Aorta (tissue), 5 donors: ENCODE measurements at regions not wholly inside any gene's neighbourhood (a gene's known extent, or its start where the extent isn't known, plus 50 kb on each side); places are given as distances from the start of the nearest gene placed in this dataset.
A peak's percentile ranks its signal among the peaks of the same experiment; 100 is the strongest.

Source experiments
- ATAC-seq: fragments of 200-7000 bp; cut with Tn5 transposase; one replicate; pipeline ENCODE4 v1.9.1; 2022; ENCODE audit warnings: moderate library complexity; ENCODE audit not compliant: low FRiP score
- DNase-seq, 2 donors: peaks; one replicate each; pipeline ENCODE4 v3.0.0-alpha.2; 2020
- H3K27ac ChIP-seq, 2 donors: one replicate each; pipeline ENCODE4 v1.5.1; 2013; ENCODE audit warnings: low read length in 2 of 2, mild to moderate bottlenecking in 2 of 2, moderate library complexity in 2 of 2, control low read depth in 1 of 2, inconsistent platforms in 1 of 2, low read depth in 1 of 2
- H3K27me3 ChIP-seq, 2 donors: one replicate each; pipeline ENCODE4 v1.6.1; 2013; ENCODE audit warnings: control low read depth in 1 of 2, low read length in 1 of 2, mild to moderate bottlenecking in 1 of 2, moderate library complexity in 1 of 2; ENCODE audit not compliant: insufficient read depth in 2 of 2, control insufficient read depth in 1 of 2
- H3K36me3 ChIP-seq, 2 donors: one replicate each; pipeline ENCODE4 v1.6.1; 2013; ENCODE audit warnings: control low read depth in 1 of 2, low read length in 1 of 2, mild to moderate bottlenecking in 1 of 2; ENCODE audit not compliant: insufficient read depth in 2 of 2, control insufficient read depth in 1 of 2
- H3K4me1 ChIP-seq, 2 donors: one replicate each; pipeline ENCODE4 v1.6.1; 2013; ENCODE audit warnings: low read length in 2 of 2, control low read depth in 1 of 2, mild to moderate bottlenecking in 1 of 2, moderate library complexity in 1 of 2; ENCODE audit not compliant: insufficient read depth in 2 of 2, control insufficient read depth in 1 of 2
- H3K4me3 ChIP-seq, 2 donors: one replicate each; pipeline ENCODE4 v1.5.1; 2013; ENCODE audit warnings: low read length in 2 of 2, control low read depth in 1 of 2, mild to moderate bottlenecking in 1 of 2
- H3K9me3 ChIP-seq: one replicate; pipeline ENCODE4 v1.6.1; 2013; ENCODE audit warnings: mild to moderate bottlenecking, low read length; ENCODE audit not compliant: control insufficient read depth
- WGBS, 2 donors: extraction: QIAGEN DNeasy Blood & Tissue Kit; methylation state at CpG; one replicate each; pipeline ENCODE4 v1.1.7; 2013; 5-methylcytosine and 5-hydroxymethylcytosine counted together
- intact Hi-C, 2 donors: fragments of 100-400 bp; cut with DNase I; formaldehyde crosslinking; loops; one replicate each; pipeline versions ENCODE4 v1.14.2 to v1.15.0; 2022
- donor health status: healthy with polysubstance abuse.
- donor health status: Bipolar disorder and iron deficiency.
- donor health status: DM: no; HTN: no; CAD: no.
- donor health status: DM: no; HTN: no; CAD: no.
- donor health status: DM: yes; HTN: yes; CAD: no.

DNA sequence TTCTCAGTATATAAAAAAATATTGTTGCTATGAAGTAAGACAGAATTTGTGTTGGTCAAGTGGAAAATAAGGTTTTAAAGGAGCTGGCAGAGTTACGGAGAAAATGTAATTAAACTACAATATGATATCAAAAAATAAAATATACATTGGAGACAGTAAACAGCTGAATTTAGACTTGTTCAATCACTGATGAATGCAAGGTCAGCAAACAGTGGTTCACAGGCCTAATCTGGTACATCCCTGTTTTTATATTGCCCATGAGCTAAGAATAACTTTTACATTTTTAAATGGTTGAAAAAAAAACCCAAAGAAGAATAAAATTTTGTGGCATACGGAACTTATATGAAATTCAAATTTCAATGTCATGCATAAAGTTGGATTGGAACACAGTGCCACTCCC lies 131.0 kb upstream of the TRIB2 start:
- H3K4me3 ChIP-seq: no peak overlapping the region
- no peak overlapping the region for H3K27ac ChIP-seq
- no peaks in the 10 kb centered on the region for H3K9me3 ChIP-seq
- WGBS, 2 donors: 91 to 95% methylated on average over 2 of the region's 2 CpGs
- no peaks in the 10 kb centered on the region for H3K4me1 ChIP-seq
- no peaks in the 10 kb centered on the region for H3K36me3 ChIP-seq
- intact Hi-C loops: no loop called here
- DNase-seq (no peak), ATAC-seq (no peak)
- H3K27me3 ChIP-seq: no peaks in the 10 kb centered on the region

DNA sequence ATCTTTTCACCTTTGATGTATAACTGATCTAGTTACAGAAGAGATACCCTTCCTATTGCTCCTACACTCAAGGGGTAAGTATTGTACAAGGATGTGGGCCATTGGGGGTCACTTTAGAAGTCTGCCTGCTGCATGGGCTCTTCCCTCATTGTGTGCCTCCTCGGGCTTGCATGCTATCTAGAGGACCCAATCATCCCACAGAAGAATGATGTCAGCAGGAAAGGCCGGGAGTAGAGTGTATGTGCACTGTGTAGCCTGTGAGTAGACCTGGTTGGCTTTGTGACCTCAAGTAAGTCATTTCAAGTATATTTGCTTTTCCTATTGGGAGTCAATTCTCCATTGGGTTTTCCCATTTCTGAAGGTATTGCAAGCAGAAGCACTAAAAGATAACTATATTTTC lies 129.5 kb upstream of the TRIB2 start:
- H3K4me1 ChIP-seq: no peaks in the 10 kb centered on the region
- ATAC-seq (no peak), DNase-seq (no peak)
- H3K36me3 ChIP-seq: no peaks in the 10 kb centered on the region
- H3K27me3 ChIP-seq: no peaks in the 10 kb centered on the region
- H3K4me3 ChIP-seq: no peak overlapping the region
- no peak overlapping the region for H3K27ac ChIP-seq
- intact Hi-C loops: no loop called here
- no peaks in the 10 kb centered on the region for H3K9me3 ChIP-seq
- 93% methylated on average over 2 of the region's 2 CpGs for WGBS, 2 donors

DNA sequence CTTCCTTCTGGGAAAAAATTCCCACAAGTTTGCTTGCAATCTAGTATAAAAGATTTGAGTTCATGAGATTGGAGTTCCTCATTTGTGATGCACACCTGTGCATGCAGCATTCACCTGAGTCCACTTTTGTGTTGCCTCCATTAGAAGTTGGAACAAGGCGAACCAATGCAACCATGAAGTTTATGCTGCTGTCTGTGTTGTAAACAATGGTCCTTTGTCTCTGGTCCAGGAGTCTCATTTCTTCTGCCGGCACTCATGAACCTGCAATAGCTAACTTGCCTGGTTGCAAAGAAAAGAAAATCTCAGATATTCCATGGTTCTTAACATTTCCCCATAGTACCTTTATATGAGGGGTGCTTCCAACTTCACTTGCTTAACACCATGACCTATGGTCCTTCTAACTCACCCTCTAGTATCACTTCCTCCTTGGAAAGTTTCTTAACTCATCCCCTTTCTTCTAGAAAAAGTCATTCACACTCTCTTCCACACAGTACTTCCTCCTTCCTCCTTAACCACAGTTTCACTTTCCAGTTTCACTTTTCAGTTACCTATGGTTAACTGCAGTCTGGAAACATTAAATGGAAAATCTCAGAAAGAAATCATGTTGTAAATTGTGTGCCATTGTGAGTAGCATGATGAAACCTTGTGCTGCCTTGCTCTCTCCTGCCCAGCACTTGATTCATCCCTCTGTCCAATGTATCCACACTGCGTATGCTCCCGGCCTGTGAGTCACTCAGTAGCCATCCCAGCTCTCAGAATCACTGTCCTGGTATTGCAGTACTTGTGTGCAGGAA lies 128.8 kb upstream of the TRIB2 start:
- no peak overlapping the region for H3K4me3 ChIP-seq
- no peak overlapping the region for H3K27ac ChIP-seq
- intact Hi-C loops: no loop called here
- ATAC-seq (no peak), DNase-seq (peak in 1 of 2 donors; percentile 48)
- H3K4me1 ChIP-seq: no peaks in the 10 kb centered on the region
- H3K9me3 ChIP-seq: no peaks in the 10 kb centered on the region
- 76 to 81% methylated on average over 4 of the region's 4 CpGs for WGBS, 2 donors
- no peaks in the 10 kb centered on the region for H3K27me3 ChIP-seq
- H3K36me3 ChIP-seq: no peaks in the 10 kb centered on the region

DNA sequence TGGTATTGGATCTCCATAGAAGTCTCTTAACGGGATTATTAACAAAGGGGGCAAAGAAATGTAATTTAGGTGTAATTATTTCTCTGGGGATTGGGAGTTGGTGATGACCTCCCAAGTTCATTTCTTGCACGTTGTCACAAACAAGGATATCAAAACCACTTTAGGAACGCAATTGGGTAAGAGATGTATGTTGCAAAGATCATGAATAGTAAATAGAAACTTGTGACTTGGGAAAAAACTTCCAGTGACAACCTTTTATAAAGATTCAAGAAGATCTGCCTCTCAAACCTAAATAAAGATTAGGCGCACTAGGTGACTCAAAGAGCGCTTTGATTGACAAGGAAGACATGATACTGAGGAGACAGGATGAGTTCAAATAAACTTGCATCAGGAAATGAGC lies 127.8 kb upstream of the TRIB2 start:
- Histone ChIP-seq H3K9me3 (no peaks in the 10 kb centered on the region), H3K4me3 (no peak overlapping the region), H3K27me3 (no peaks in the 10 kb centered on the region), H3K4me1 (no peaks in the 10 kb centered on the region), H3K27ac (no peak overlapping the region), H3K36me3 (no peaks in the 10 kb centered on the region)
- intact Hi-C loops: no loop called here
- no peak for DNase-seq
- no peak for ATAC-seq
- 95% methylated on average over 5 of the region's 5 CpGs for WGBS, 2 donors

DNA sequence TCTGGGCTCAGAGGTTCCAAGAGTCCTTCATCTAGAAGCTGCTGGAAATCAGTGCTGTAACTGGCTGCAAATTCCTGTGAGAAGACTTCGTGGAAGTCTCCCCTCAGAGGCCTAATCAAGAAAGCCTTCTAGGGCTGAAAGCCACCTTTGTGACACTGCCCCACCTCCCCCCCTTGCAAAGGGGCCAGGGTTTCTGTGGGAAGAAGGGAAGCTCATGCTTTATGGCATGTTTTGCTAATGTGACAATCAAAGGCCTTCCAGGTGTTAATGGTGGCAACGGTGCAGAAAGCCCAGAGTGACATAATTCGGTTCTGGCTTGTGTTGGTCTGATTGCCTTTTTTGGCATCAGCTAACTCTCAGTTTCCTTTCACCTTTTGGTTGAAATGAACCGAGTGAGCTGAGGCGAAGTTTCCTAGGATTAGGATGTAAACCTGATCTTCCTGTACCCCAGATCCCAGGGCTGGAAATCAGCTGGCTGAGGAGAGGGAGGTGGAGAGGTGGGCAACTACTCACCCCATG lies 126.9 kb upstream of the TRIB2 start:
- H3K9me3 ChIP-seq: no peaks in the 10 kb centered on the region
- no peaks in the 10 kb centered on the region for H3K36me3 ChIP-seq
- DNase-seq: no peak
- H3K27ac ChIP-seq: no peak overlapping the region
- no peak overlapping the region for H3K4me3 ChIP-seq
- intact Hi-C loops: no loop called here
- 65 to 71% methylated on average over 5 of the region's 5 CpGs for WGBS, 2 donors
- H3K27me3 ChIP-seq: no peaks in the 10 kb centered on the region
- no peaks in the 10 kb centered on the region for H3K4me1 ChIP-seq
- no peak for ATAC-seq

DNA sequence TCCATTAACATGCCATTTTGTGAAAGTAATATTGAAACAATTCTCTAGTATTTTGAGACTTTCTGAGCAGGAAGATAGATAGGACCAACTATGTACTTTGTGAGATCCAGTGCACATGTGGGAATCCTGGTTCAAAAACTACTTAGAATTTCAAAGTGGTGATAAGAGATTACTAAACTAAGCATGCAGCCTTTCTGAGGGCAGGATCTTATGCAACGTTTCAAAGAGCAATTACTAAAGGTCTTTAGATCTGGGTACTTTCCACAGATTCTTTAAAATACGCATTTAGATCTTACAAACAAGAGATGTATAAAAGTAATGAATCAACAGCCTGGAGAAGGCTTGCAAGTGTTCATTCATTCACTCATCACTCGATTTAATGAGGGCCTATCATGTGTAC lies 124.4 kb upstream of the TRIB2 start:
- 67 to 77% methylated on average over 3 of the region's 3 CpGs for WGBS, 2 donors

DNA sequence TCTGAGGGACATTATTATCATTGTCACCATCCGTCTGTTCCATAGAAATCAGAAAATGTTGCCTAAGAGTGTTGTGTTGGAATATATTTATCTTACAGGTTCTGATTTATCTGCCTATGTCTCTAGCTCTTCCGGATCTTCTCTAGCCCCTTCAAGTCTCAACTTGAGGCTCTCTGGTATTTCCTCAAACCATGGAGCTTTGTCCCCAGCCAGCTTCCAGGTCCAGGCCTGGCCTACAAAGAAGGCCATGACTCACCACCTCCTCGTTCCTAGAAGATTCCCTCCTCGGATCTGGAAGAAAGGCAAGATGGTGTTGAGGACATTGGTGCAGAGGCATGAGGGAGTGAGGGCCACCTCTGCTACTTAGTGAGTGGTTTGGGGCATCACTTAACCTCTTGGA lies 122.1 kb upstream of the TRIB2 start:
- Histone ChIP-seq H3K27ac (no peak overlapping the region), H3K36me3 (no peaks in the 10 kb centered on the region), H3K4me3 (no peak overlapping the region), H3K9me3 (no peaks in the 10 kb centered on the region), H3K4me1 (peaks cover 0 to 5% of the 10 kb centered on the region in 2 donors), H3K27me3 (no peaks in the 10 kb centered on the region)
- 81 to 85% methylated on average over 4 of the region's 4 CpGs for WGBS, 2 donors
- intact Hi-C loops: no loop called here
- DNase-seq (no peak), ATAC-seq (no peak)

More for the DNA sequence above, 124.4 kb upstream of the TRIB2 start:
- Histone ChIP-seq H3K27ac (no peak overlapping the region), H3K36me3 (no peaks in the 10 kb centered on the region), H3K9me3 (no peaks in the 10 kb centered on the region), H3K4me3 (no peak overlapping the region), H3K27me3 (no peaks in the 10 kb centered on the region), H3K4me1 (peaks cover 0 to 1% of the 10 kb centered on the region in 2 donors)
- DNase-seq (no peak), ATAC-seq (no peak)
- intact Hi-C loops: no loop called here

DNA sequence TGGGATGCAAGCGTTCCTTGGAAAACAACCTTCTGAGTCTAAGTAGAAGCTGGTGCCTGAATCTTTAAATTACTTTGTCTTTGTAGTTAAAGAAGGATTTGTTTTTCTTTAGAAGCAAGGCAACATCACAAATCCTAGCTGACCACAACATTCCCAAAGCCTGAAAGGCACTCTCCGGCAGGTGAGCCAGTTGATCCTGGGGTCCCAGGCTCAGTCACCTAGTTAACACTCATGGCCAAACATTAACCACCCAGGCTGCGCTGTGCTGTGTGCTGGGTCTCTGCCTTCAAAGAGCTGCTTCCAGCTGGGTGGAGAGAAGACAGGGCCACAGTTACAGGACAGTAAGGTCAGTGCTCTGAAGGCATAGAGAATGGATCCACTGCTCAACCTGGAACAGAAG lies 120.0 kb upstream of the TRIB2 start:
- WGBS, 2 donors: 91 to 96% methylated on average over 3 of the region's 3 CpGs
- intact Hi-C loops: no loop called here
- Histone ChIP-seq H3K27ac (no peak overlapping the region), H3K36me3 (no peaks in the 10 kb centered on the region), H3K27me3 (no peaks in the 10 kb centered on the region), H3K9me3 (no peaks in the 10 kb centered on the region), H3K4me1 (peaks cover 0 to 5% of the 10 kb centered on the region in 2 donors), H3K4me3 (no peak overlapping the region)
- DNase-seq: no peak
- peak; percentile 7 for ATAC-seq

DNA sequence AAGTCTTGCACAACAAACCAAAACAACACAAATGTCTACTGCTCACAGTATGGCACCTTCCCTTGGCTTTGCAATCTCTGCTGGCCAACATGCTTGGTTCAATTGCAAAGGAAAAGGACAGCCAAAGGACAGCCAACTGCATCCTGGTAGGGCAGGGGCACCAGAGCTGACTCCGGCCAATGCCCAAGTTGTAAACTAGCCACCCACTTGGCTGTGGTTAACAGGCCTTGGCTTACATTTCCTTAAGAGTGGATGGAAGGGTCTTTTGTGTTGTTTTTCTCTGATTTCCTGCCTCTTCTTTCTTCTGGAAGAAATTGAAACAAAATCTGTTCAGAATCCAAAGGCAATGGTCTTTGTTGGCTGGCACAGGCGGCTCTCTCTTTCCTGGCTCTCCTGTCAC lies 119.1 kb upstream of the TRIB2 start:
- H3K27ac ChIP-seq: no peak overlapping the region
- WGBS, 2 donors: 7 to 12% methylated on average over 2 of the region's 2 CpGs
- H3K4me3 ChIP-seq: no peak overlapping the region
- intact Hi-C loops: no loop called here
- ATAC-seq: no peak
- DNase-seq: no peak
- no peaks in the 10 kb centered on the region for H3K36me3 ChIP-seq
- H3K27me3 ChIP-seq: no peaks in the 10 kb centered on the region
- no peaks in the 10 kb centered on the region for H3K9me3 ChIP-seq
- H3K4me1 ChIP-seq: peaks cover 0 to 5% of the 10 kb centered on the region in 2 donors
